Astrocyte of the cerebellum (primary cell): ENCODE measurements at regions not wholly inside any gene's neighbourhood (a gene's known extent, or its start where the extent isn't known, plus 50 kb on each side); places are given as distances from the start of the nearest gene placed in this dataset.

Source experiments
- DNase-seq: peaks from one replicate; pipeline ENCODE4 v3.0.0-alpha.2; 2011; ENCODE audit warnings: low read depth
- H3K4me3 ChIP-seq: 2 replicates; pipeline ENCODE4 v1.5.1; 2011; ENCODE audit warnings: mild to moderate bottlenecking, low read depth, low read length, moderate library complexity
- CTCF ChIP-seq: IDR thresholded peaks from 2 replicates; pipeline ENCODE4 v1.5.1; 2012; ENCODE audit warnings: low read length, low read depth, moderate library complexity, mild to moderate bottlenecking; ENCODE audit errors: missing control alignments
- in situ Hi-C: cut with HindIII; loops from 2 replicates; pipeline ENCODE4 v1.10.0; 2017; ENCODE audit warnings: low sequenced_read_pairs

- H3K4me3 ChIP-seq, result no peak overlapping the region
- in situ Hi-C loops, result no loop called here
- no peak for TF ChIP-seq CTCF
- DNase-seq, result no peak
Observed at GRCh38 chr7:120201290-120201689, 71.7 kb upstream of the KCND2 start.

GRCh38 chr7:120205101-120205500, 67.9 kb upstream of the KCND2 start:
- no peak for DNase-seq
- H3K4me3 ChIP-seq, result no peak overlapping the region
- in situ Hi-C loops, result no loop called here
- TF ChIP-seq CTCF, result no peak

DNA sequence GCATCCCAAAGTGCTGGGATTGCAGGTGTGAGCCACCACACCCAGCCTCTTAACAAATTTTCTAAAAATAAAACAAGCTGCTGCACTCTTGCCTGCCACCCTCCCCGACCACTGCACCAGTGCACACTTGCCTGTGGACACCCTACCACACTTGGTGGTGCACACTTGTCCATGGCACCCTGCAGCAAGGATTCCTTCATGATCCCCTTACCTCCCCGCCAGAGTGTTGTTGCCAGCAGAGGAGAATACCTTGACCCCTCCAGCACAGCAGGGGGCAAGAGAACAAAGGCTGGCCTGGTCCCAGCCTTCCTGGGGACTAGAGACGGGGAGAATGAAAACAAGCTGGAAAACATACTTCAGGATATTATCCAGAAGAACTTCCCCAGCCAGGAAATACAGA, 65.9 kb upstream of the KCND2 start:
- TF ChIP-seq CTCF, result no peak
- no peak for DNase-seq
- in situ Hi-C loops, result no loop called here
- no peak overlapping the region for H3K4me3 ChIP-seq

DNA sequence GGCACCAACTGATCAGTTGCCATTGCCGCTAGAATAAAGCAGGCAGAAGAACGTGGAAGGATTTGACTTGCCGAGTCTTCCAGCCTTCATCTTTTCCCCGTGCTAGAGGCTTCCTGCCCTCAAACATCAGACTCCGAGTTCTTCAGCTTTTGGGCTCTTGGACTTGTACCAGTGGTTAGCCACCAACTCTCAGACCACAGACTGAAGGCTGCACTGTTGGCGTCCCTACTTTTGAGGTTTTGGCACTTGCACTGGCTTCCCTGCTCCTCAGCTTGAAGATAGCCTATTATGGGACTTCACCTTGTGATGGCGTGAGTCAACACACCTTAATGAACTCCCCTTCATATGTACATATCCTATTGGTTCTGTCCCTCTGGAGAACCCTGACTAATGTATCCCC, 57.3 kb upstream of the KCND2 start:
- in situ Hi-C loops, result no loop called here
- H3K4me3 ChIP-seq, result no peak overlapping the region
- DNase-seq, result no peak
- no peak for TF ChIP-seq CTCF

GRCh38 chr7:120216947-120217346, 56.0 kb upstream of the KCND2 start:
- no peak overlapping the region for H3K4me3 ChIP-seq
- in situ Hi-C loops, result no loop called here
- no peak for TF ChIP-seq CTCF
- DNase-seq, result no peak

DNA sequence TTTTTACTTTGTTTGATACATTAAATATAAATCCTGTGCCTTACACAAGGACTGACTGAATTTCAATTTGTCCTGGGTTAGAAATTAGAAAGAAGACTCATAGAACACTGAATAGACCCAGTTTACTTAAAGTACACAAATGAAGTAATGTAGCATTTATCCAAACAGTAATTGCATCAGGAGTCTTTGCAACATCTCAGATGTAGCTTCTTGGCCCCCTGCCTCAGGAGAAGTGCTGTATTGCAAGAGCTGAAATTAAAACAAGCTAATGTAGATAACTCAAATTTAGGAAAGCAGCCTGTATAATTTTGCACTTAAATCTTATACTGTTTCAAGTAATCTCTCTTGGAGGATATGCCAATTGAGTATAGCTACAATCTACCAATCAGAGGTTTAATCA, 54.3 kb upstream of the KCND2 start:
- DNase-seq, result no peak
- no peak overlapping the region for H3K4me3 ChIP-seq
- in situ Hi-C loops, result no loop called here
- no peak for TF ChIP-seq CTCF

- in situ Hi-C loops, result no loop called here
Observed at GRCh38 chr7:120221666-120222065, 51.3 kb upstream of the KCND2 start.

More at GRCh38 chr7:120221666-120222065, 51.3 kb upstream of the KCND2 start:
- H3K4me3 ChIP-seq, result no peak overlapping the region
- no peak for DNase-seq
- no peak for TF ChIP-seq CTCF
